SK-N-SH (cell line): ENCODE measurements at regions not wholly inside any gene's neighbourhood (a gene's known extent, or its start where the extent isn't known, plus 50 kb on each side); places are given as distances from the start of the nearest gene placed in this dataset.
"Not testable (repeated sequence)": the region's sequence is repeated elsewhere in the genome, so short reads cannot be mapped to it uniquely, and the experiment has no call there.

Experiments
- RFX5 ChIP-seq: IDR thresholded peaks from 2 replicates; pipeline ENCODE4 v1.6.1; 2012; ENCODE audit warnings: mild to moderate bottlenecking, improper control_type of control experiment, low read length
- TCF12 ChIP-seq: IDR thresholded peaks from 2 replicates; pipeline ENCODE4 v1.4.0; 2012
- YY1 ChIP-seq: IDR thresholded peaks from 2 replicates; pipeline ENCODE4 v1.4.0; 2012; ENCODE audit warnings: low read depth, mild to moderate bottlenecking
- TF ChIP-seq, protein P1 (sequence below): fragments of 200-600 bp; sonication (generic); IDR thresholded peaks from 2 replicates; pipeline ENCODE4 v1.6.1; 2017; ENCODE audit warnings: antibody characterized with exemption, mild to moderate bottlenecking, moderate library complexity

- TF ChIP-seq, protein P1, sequence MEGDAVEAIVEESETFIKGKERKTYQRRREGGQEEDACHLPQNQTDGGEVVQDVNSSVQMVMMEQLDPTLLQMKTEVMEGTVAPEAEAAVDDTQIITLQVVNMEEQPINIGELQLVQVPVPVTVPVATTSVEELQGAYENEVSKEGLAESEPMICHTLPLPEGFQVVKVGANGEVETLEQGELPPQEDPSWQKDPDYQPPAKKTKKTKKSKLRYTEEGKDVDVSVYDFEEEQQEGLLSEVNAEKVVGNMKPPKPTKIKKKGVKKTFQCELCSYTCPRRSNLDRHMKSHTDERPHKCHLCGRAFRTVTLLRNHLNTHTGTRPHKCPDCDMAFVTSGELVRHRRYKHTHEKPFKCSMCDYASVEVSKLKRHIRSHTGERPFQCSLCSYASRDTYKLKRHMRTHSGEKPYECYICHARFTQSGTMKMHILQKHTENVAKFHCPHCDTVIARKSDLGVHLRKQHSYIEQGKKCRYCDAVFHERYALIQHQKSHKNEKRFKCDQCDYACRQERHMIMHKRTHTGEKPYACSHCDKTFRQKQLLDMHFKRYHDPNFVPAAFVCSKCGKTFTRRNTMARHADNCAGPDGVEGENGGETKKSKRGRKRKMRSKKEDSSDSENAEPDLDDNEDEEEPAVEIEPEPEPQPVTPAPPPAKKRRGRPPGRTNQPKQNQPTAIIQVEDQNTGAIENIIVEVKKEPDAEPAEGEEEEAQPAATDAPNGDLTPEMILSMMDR, result not testable (repeated sequence)
- not testable (repeated sequence) for TF ChIP-seq TCF12, RFX5, YY1
These were observed 676.7 kb downstream of the SPATA31A6 start for GRCh38 chr9:42860133-42860532.
